HFFc6 (cell line): ENCODE measurements at regions not wholly inside any gene's neighbourhood (a gene's known extent, or its start where the extent isn't known, plus 50 kb on each side); places are given as distances from the start of the nearest gene placed in this dataset.

Experiments
- DNase-seq: peaks from one replicate; pipeline ENCODE4 v3.0.0-alpha.2; 2018
- H3K27ac Mint-ChIP-seq: 2 replicates; pipeline ENCODE4 v1.8.0; 2020; ENCODE audit warnings: mild to moderate bottlenecking, mixed read lengths
- H3K27me3 Mint-ChIP-seq: 2 replicates; pipeline ENCODE4 v1.8.0; 2021; ENCODE audit warnings: mild to moderate bottlenecking, moderate library complexity, mixed read lengths; ENCODE audit not compliant: insufficient read depth
- H3K36me3 Mint-ChIP-seq: 2 replicates; pipeline ENCODE4 v1.8.0; 2021; ENCODE audit warnings: low read depth, mixed read lengths
- H3K4me1 Mint-ChIP-seq: 2 replicates; pipeline ENCODE4 v1.8.0; 2020; ENCODE audit warnings: low read depth, mixed read lengths
- H3K4me3 Mint-ChIP-seq: 2 replicates; pipeline ENCODE4 v1.8.0; 2020; ENCODE audit warnings: mild to moderate bottlenecking, moderate library complexity, mixed read lengths
- H3K9me3 Mint-ChIP-seq: 2 replicates; pipeline ENCODE4 v1.8.0; 2020; ENCODE audit warnings: mild to moderate bottlenecking, mixed read lengths
- CTCF ChIP-seq: fragments of 200-600 bp; sonication (generic); IDR thresholded peaks from 2 replicates; pipeline ENCODE4 v1.5.0; 2021; ENCODE audit warnings: antibody characterized with exemption, mild to moderate bottlenecking

GRCh38 chr3:190790185-190790584 lies 72.3 kb downstream of the GMNC start:
- no peak for DNase-seq
- Mint-ChIP-seq H3K36me3 (no peaks in the 10 kb centered on the region), H3K9me3 (no peaks in the 10 kb centered on the region), H3K27ac (no peak overlapping the region), H3K4me1 (no peaks in the 10 kb centered on the region), H3K4me3 (no peak overlapping the region), H3K27me3 (no peaks in the 10 kb centered on the region)
- TF ChIP-seq CTCF: no peak

GRCh38 chr3:190786898-190787297 lies 75.6 kb downstream of the GMNC start:
- Mint-ChIP-seq H3K36me3 (no peaks in the 10 kb centered on the region), H3K27ac (no peak overlapping the region), H3K27me3 (no peaks in the 10 kb centered on the region), H3K4me1 (no peaks in the 10 kb centered on the region), H3K4me3 (no peak overlapping the region), H3K9me3 (no peaks in the 10 kb centered on the region)
- no peak for DNase-seq
- TF ChIP-seq CTCF: no peak

GRCh38 chr3:190785047-190785446 lies 77.4 kb downstream of the GMNC start:
- no peak for TF ChIP-seq CTCF
- no peak for DNase-seq
- Mint-ChIP-seq H3K27ac (no peak overlapping the region), H3K4me3 (no peak overlapping the region), H3K9me3 (no peaks in the 10 kb centered on the region), H3K4me1 (no peaks in the 10 kb centered on the region), H3K36me3 (no peaks in the 10 kb centered on the region), H3K27me3 (no peaks in the 10 kb centered on the region)

- H3K36me3 Mint-ChIP-seq: no peaks in the 10 kb centered on the region
- no peak overlapping the region for H3K27ac Mint-ChIP-seq
- no peaks in the 10 kb centered on the region for H3K27me3 Mint-ChIP-seq
- peaks cover 4% of the 10 kb centered on the region; the same call in 1 of the 2 replicates for H3K9me3 Mint-ChIP-seq
- H3K4me3 Mint-ChIP-seq: no peak overlapping the region
- no peaks in the 10 kb centered on the region for H3K4me1 Mint-ChIP-seq
- no peak for DNase-seq
- TF ChIP-seq CTCF: no peak
These were observed 82.0 kb downstream of the GMNC start for GRCh38 chr3:190780524-190780923.

GRCh38 chr3:190774633-190775032 lies 87.9 kb downstream of the GMNC start:
- TF ChIP-seq CTCF: no peak
- Mint-ChIP-seq H3K4me3 (no peak overlapping the region), H3K27me3 (no peaks in the 10 kb centered on the region; the same call in 1 of the 2 replicates), H3K9me3 (peaks cover 17% of the 10 kb centered on the region), H3K4me1 (no peaks in the 10 kb centered on the region), H3K27ac (no peak overlapping the region), H3K36me3 (no peaks in the 10 kb centered on the region)
- no peak for DNase-seq

- Mint-ChIP-seq H3K36me3 (no peaks in the 10 kb centered on the region), H3K27ac (no peak overlapping the region), H3K9me3 (peaks cover 17% of the 10 kb centered on the region), H3K27me3 (no peaks in the 10 kb centered on the region; the same call in 1 of the 2 replicates), H3K4me1 (no peaks in the 10 kb centered on the region), H3K4me3 (no peak overlapping the region)
- DNase-seq: no peak
- no peak for TF ChIP-seq CTCF
These were observed 88.5 kb downstream of the GMNC start for GRCh38 chr3:190773948-190774347.
